ENCODE measurements at regions not wholly inside any gene's neighbourhood (a gene's known extent, or its start where the extent isn't known, plus 50 kb on each side); places are given as distances from the start of the nearest gene placed in this dataset.
"Not testable (repeated sequence)": the region's sequence is repeated elsewhere in the genome, so short reads cannot be mapped to it uniquely, and the experiment has no call there.

DNA sequence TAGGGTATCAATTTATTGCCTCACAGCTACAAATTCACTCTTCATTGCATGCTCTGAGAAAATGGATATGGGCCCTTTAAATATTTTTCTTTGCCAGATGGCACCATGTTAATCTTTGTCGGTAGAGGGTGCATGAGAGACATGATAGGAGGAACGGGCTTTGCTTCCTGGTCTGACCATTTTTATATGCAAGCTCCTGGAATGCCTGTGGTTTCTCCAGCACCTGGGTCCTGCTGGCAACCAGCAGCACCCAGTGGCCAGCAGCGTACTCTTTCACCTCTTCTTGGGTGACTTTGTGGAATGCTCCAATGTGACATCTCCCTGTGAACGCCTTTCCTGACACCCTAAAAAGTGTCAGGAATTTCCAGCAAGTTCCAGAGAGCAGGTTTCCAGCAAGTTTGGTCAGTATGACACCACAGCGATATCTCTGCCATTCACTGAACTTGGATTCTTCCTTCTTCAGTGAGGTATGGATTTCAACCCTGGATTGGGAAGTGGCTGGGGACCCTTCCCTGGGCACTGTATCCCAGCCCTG lies 140.3 kb upstream of the PGRMC2 start:
- no peaks in the 10 kb centered on the region for H3K9me3 Mint-ChIP-seq (ENCODE audit: insufficient read depth)
- H3K4me1 Mint-ChIP-seq (ENCODE audit: low read depth): no peaks in the 10 kb centered on the region
- no peak for ATAC-seq

GRCh38 chr4:128424527-128425497 lies 137.2 kb upstream of the PGRMC2 start:
- POLR2A ChIA-PET: no interaction called here
- CTCF ChIA-PET: interaction anchor here (1.3 kb wide), 1 partner anchor 30 kb away, joined by 3 read pairs; no protein-coding TSS in a partner anchor
- no peaks in the 10 kb centered on the region for H3K9me3 Mint-ChIP-seq (ENCODE audit: insufficient read depth)

More for the DNA sequence above, 140.3 kb upstream of the PGRMC2 start:
- Mint-ChIP-seq H3K27ac (no peak overlapping the region), H3K4me3 (no peak overlapping the region), H3K27me3 (ENCODE audit: low read depth) (peaks cover 2% of the 10 kb centered on the region), H3K36me3 (ENCODE audit: low read depth) (no peaks in the 10 kb centered on the region)
- DNase-seq: no peak
- POLR2A ChIA-PET: no interaction called here
- CTCF ChIA-PET: interaction anchor here (1.0 kb wide), 1 partner anchor 26 kb away, joined by 4 read pairs; no protein-coding TSS in a partner anchor

GRCh38 chr4:128422296-128422695 lies 134.7 kb upstream of the PGRMC2 start:
- H3K9me3 Mint-ChIP-seq (ENCODE audit: insufficient read depth); ATAC-seq; DNase-seq; H3K36me3 Mint-ChIP-seq (ENCODE audit: low read depth); H3K27ac Mint-ChIP-seq; CTCF ChIA-PET; H3K27me3 Mint-ChIP-seq (ENCODE audit: low read depth); POLR2A ChIA-PET; H3K4me3 Mint-ChIP-seq; H3K4me1 Mint-ChIP-seq (ENCODE audit: low read depth): not testable (repeated sequence)

More at GRCh38 chr4:128424527-128425497, 137.2 kb upstream of the PGRMC2 start:
- ATAC-seq: no peak
- H3K27ac Mint-ChIP-seq: no peak overlapping the region
- H3K36me3 Mint-ChIP-seq (ENCODE audit: low read depth): no peaks in the 10 kb centered on the region
- no peak overlapping the region for H3K4me3 Mint-ChIP-seq
- H3K27me3 Mint-ChIP-seq (ENCODE audit: low read depth): peaks cover 2% of the 10 kb centered on the region
- DNase-seq: no peak
- no peaks in the 10 kb centered on the region for H3K4me1 Mint-ChIP-seq (ENCODE audit: low read depth)

DNA sequence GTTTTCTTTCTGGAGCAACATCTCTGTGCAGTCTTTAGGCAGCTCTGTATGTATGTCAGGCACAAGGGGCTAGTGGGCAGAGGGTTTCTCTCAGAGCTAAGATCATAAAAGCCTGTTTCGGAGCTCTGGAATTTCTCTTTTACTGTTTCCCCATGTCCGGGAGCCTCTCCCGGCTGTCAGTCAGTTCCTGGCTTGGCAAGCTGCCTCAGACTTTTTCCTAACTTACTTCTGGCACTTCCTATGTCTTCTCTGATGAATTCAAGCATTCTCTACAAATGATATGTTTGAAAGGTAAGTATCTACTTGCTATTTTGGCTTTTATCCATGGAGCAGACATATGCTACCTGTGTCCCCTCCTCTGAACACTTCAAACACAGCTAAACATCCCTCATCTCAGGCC lies 129.3 kb upstream of the PGRMC2 start:
- CTCF ChIA-PET: no interaction called here
- no peak overlapping the region for H3K4me3 Mint-ChIP-seq
- no peak overlapping the region for H3K27ac Mint-ChIP-seq

GRCh38 chr4:128410037-128410436 lies 122.4 kb upstream of the PGRMC2 start:
- H3K27ac Mint-ChIP-seq: no peak overlapping the region

More for the DNA sequence above, 129.3 kb upstream of the PGRMC2 start:
- Mint-ChIP-seq H3K9me3 (ENCODE audit: insufficient read depth) (no peaks in the 10 kb centered on the region), H3K36me3 (ENCODE audit: low read depth) (no peaks in the 10 kb centered on the region), H3K27me3 (ENCODE audit: low read depth) (no peaks in the 10 kb centered on the region), H3K4me1 (ENCODE audit: low read depth) (no peaks in the 10 kb centered on the region)
- ATAC-seq (no peak), DNase-seq (no peak)
- POLR2A ChIA-PET: no interaction called here

GRCh38 chr4:128403586-128403985 lies 116.0 kb upstream of the PGRMC2 start:
- Mint-ChIP-seq H3K27me3 (ENCODE audit: low read depth) (no peaks in the 10 kb centered on the region), H3K4me3 (no peak overlapping the region), H3K27ac (no peak overlapping the region), H3K36me3 (ENCODE audit: low read depth) (no peaks in the 10 kb centered on the region), H3K4me1 (ENCODE audit: low read depth) (no peaks in the 10 kb centered on the region), H3K9me3 (ENCODE audit: insufficient read depth) (no peaks in the 10 kb centered on the region)
- ATAC-seq (no peak), DNase-seq (no peak)
- ChIA-PET POLR2A (no interaction called here), CTCF (no interaction called here)

More at GRCh38 chr4:128410037-128410436, 122.4 kb upstream of the PGRMC2 start:
- ChIA-PET CTCF (interaction anchor here (1.4 kb wide), 1 partner anchor 17 kb away, joined by 4 read pairs; no protein-coding TSS in a partner anchor), POLR2A (no interaction called here)
- H3K27me3 Mint-ChIP-seq (ENCODE audit: low read depth): no peaks in the 10 kb centered on the region
- no peak for DNase-seq
- H3K36me3 Mint-ChIP-seq (ENCODE audit: low read depth): no peaks in the 10 kb centered on the region
- H3K4me1 Mint-ChIP-seq (ENCODE audit: low read depth): no peaks in the 10 kb centered on the region
- no peak for ATAC-seq
- H3K4me3 Mint-ChIP-seq: no peak overlapping the region
- H3K9me3 Mint-ChIP-seq (ENCODE audit: insufficient read depth): no peaks in the 10 kb centered on the region

- ATAC-seq (no peak), DNase-seq (no peak)
- Mint-ChIP-seq H3K9me3 (ENCODE audit: insufficient read depth) (no peaks in the 10 kb centered on the region), H3K4me1 (ENCODE audit: low read depth) (no peaks in the 10 kb centered on the region), H3K4me3 (no peak overlapping the region), H3K27ac (no peak overlapping the region), H3K27me3 (ENCODE audit: low read depth) (no peaks in the 10 kb centered on the region), H3K36me3 (ENCODE audit: low read depth) (no peaks in the 10 kb centered on the region)
- POLR2A ChIA-PET: no interaction called here
- CTCF ChIA-PET: no interaction called here
These were observed 107.2 kb upstream of the PGRMC2 start for GRCh38 chr4:128394778-128395177.

- ChIA-PET CTCF (no interaction called here), POLR2A (interaction anchor here (0.6 kb wide), 1 partner anchor 1072 kb away, joined by 3 read pairs; no protein-coding TSS in a partner anchor)
- no peaks in the 10 kb centered on the region for H3K27me3 Mint-ChIP-seq (ENCODE audit: low read depth)
- H3K4me3 Mint-ChIP-seq: no peak overlapping the region
- no peak overlapping the region for H3K27ac Mint-ChIP-seq
- DNase-seq: no peak
- H3K36me3 Mint-ChIP-seq (ENCODE audit: low read depth): no peaks in the 10 kb centered on the region
- no peaks in the 10 kb centered on the region for H3K4me1 Mint-ChIP-seq (ENCODE audit: low read depth)
- H3K9me3 Mint-ChIP-seq (ENCODE audit: insufficient read depth): no peaks in the 10 kb centered on the region
- no peak for ATAC-seq
These were observed 105.6 kb upstream of the PGRMC2 start for GRCh38 chr4:128393101-128393704.

DNA sequence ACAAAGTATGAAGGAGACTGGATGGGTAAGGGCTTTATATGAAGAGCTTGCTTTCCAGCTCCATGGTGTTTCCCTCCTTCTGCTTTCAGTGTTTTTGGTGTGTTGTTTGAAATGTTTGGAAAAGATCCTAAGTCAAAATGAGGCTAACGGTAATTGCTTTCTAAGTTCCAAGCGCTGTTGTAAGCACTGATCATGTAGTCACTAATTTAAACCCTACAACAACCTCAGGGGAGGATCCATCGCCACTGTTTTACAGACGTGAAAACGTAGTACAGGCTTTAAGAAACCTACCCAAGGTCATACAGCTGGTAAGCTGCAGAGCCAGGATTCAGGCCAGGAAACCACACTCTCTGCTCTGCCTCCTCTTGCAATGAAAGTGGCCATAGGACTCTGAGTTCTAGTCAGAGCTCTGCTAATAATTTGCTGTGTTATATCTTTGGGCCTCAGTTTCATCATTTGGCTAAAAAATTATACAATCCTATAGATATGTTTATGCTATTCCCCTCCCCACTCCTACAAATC lies 102.9 kb upstream of the PGRMC2 start:
- Mint-ChIP-seq H3K9me3 (ENCODE audit: insufficient read depth) (no peaks in the 10 kb centered on the region), H3K4me1 (ENCODE audit: low read depth) (no peaks in the 10 kb centered on the region), H3K27ac (no peak overlapping the region), H3K4me3 (no peak overlapping the region), H3K36me3 (ENCODE audit: low read depth) (no peaks in the 10 kb centered on the region), H3K27me3 (ENCODE audit: low read depth) (no peaks in the 10 kb centered on the region)
- POLR2A ChIA-PET: no interaction called here
- ATAC-seq: no peak
- CTCF ChIA-PET: no interaction called here
- DNase-seq: no peak

GRCh38 chr4:128388796-128389195 lies 101.2 kb upstream of the PGRMC2 start:
- Mint-ChIP-seq H3K4me3 (no peak overlapping the region), H3K27ac (no peak overlapping the region), H3K4me1 (ENCODE audit: low read depth) (no peaks in the 10 kb centered on the region), H3K36me3 (ENCODE audit: low read depth) (no peaks in the 10 kb centered on the region), H3K27me3 (ENCODE audit: low read depth) (no peaks in the 10 kb centered on the region), H3K9me3 (ENCODE audit: insufficient read depth) (no peaks in the 10 kb centered on the region)
- DNase-seq (no peak), ATAC-seq (no peak)
- POLR2A ChIA-PET: no interaction called here
- CTCF ChIA-PET: interaction anchor here (1.1 kb wide), 1 partner anchor 10 kb away, joined by 3 read pairs; no protein-coding TSS in a partner anchor

GRCh38 chr4:128388352-128388630 lies 100.7 kb upstream of the PGRMC2 start:
- no peak for DNase-seq
- CTCF ChIA-PET: interaction anchor here (1.1 kb wide), 1 partner anchor 10 kb away, joined by 3 read pairs; no protein-coding TSS in a partner anchor
- POLR2A ChIA-PET: no interaction called here
- Mint-ChIP-seq H3K36me3 (ENCODE audit: low read depth) (no peaks in the 10 kb centered on the region), H3K4me3 (no peak overlapping the region), H3K27me3 (ENCODE audit: low read depth) (no peaks in the 10 kb centered on the region), H3K9me3 (ENCODE audit: insufficient read depth) (no peaks in the 10 kb centered on the region), H3K4me1 (ENCODE audit: low read depth) (no peaks in the 10 kb centered on the region), H3K27ac (no peak overlapping the region)
- ATAC-seq: no peak
